HG02885 (cell line): ENCODE measurements at regions not wholly inside any gene's neighbourhood (a gene's known extent, or its start where the extent isn't known, plus 50 kb on each side); places are given as distances from the start of the nearest gene placed in this dataset.
"Not testable (repeated sequence)": the region's sequence is repeated elsewhere in the genome, so short reads cannot be mapped to it uniquely, and the experiment has no call there.

Experiments used
- ATAC-seq: cut with Tn5 transposase; IDR thresholded peaks from one replicate; pipeline ENCODE4 v1.9.1; 2021; ENCODE audit warnings: mild to moderate bottlenecking; ENCODE audit not compliant: unreplicated experiment, poor library complexity

- ATAC-seq = no peak
These were observed 572.6 kb upstream of the MDGA2 start for GRCh38 chr14:48247977-48248376.

- ATAC-seq = no peak
These were observed 568.5 kb upstream of the MDGA2 start for GRCh38 chr14:48243900-48244299.

GRCh38 chr14:48229091-48229490 lies 553.7 kb upstream of the MDGA2 start:
- ATAC-seq = no peak

GRCh38 chr14:48193893-48194292 lies 518.5 kb upstream of the MDGA2 start:
- no peak for ATAC-seq

GRCh38 chr14:48149624-48150023 lies 474.2 kb upstream of the MDGA2 start:
- ATAC-seq = not testable (repeated sequence)

- ATAC-seq = no peak
These were observed 465.4 kb upstream of the MDGA2 start for GRCh38 chr14:48140804-48141203.

- no peak for ATAC-seq
These were observed 454.1 kb upstream of the MDGA2 start for GRCh38 chr14:48129472-48129871.

- no peak for ATAC-seq
These were observed 452.3 kb upstream of the MDGA2 start for GRCh38 chr14:48127674-48128073.

GRCh38 chr14:48125654-48126053 lies 450.2 kb upstream of the MDGA2 start:
- no peak for ATAC-seq

- ATAC-seq = no peak
These were observed 438.3 kb upstream of the MDGA2 start for GRCh38 chr14:48113713-48114112.

- ATAC-seq = no peak
These were observed 435.7 kb upstream of the MDGA2 start for GRCh38 chr14:48111151-48111550.

GRCh38 chr14:48107646-48108045 lies 432.2 kb upstream of the MDGA2 start:
- ATAC-seq = no peak

- no peak for ATAC-seq
These were observed 421.5 kb upstream of the MDGA2 start for GRCh38 chr14:48096897-48097296.

GRCh38 chr14:48086516-48086915 lies 411.1 kb upstream of the MDGA2 start:
- no peak for ATAC-seq

- ATAC-seq = no peak
These were observed 400.1 kb upstream of the MDGA2 start for GRCh38 chr14:48075487-48075886.

GRCh38 chr14:48052973-48053372 lies 377.6 kb upstream of the MDGA2 start:
- ATAC-seq = no peak

GRCh38 chr14:48035836-48036235 lies 360.4 kb upstream of the MDGA2 start:
- no peak for ATAC-seq

GRCh38 chr14:48027115-48027514 lies 351.7 kb upstream of the MDGA2 start:
- ATAC-seq = no peak

GRCh38 chr14:48023881-48024280 lies 348.5 kb upstream of the MDGA2 start:
- ATAC-seq = no peak

- ATAC-seq = not testable (repeated sequence)
These were observed 336.1 kb upstream of the MDGA2 start for GRCh38 chr14:48011484-48011883.

GRCh38 chr14:48008646-48009045 lies 333.2 kb upstream of the MDGA2 start:
- no peak for ATAC-seq

GRCh38 chr14:48005986-48006385 lies 330.6 kb upstream of the MDGA2 start:
- no peak for ATAC-seq

- no peak for ATAC-seq
These were observed 318.5 kb upstream of the MDGA2 start for GRCh38 chr14:47993883-47994282.
